GM21619 (cell line): ENCODE measurements at regions not wholly inside any gene's neighbourhood (a gene's known extent, or its start where the extent isn't known, plus 50 kb on each side); places are given as distances from the start of the nearest gene placed in this dataset.
"Not testable (repeated sequence)": the region's sequence is repeated elsewhere in the genome, so short reads cannot be mapped to it uniquely, and the experiment has no call there.

Source experiments
- ATAC-seq: cut with Tn5 transposase; IDR thresholded peaks from one replicate; pipeline ENCODE4 v1.9.1; 2021; ENCODE audit not compliant: unreplicated experiment

GRCh38 chr16:85202631-85203461 is 90.6 kb upstream of the CIBAR2 start:
- no peak for ATAC-seq

- ATAC-seq = no peak
Measured at GRCh38 chr16:85203462-85203813, 91.2 kb upstream of the CIBAR2 start.

GRCh38 chr16:85204242-85205010 is 92.2 kb upstream of the CIBAR2 start:
- ATAC-seq = no peak

- ATAC-seq = not testable (repeated sequence)
Measured at GRCh38 chr16:85205257-85205656, 93.0 kb upstream of the CIBAR2 start.

GRCh38 chr16:85205747-85206471 is 93.6 kb upstream of the CIBAR2 start:
- no peak for ATAC-seq

GRCh38 chr16:85206472-85207356 is 94.4 kb upstream of the CIBAR2 start:
- ATAC-seq = no peak

- no peak for ATAC-seq
Measured at GRCh38 chr16:85207357-85207921, 95.2 kb upstream of the CIBAR2 start.

- ATAC-seq = no peak
Measured at GRCh38 chr16:85208181-85208580, 95.9 kb upstream of the CIBAR2 start.

GRCh38 chr16:85208643-85209520 is 96.6 kb upstream of the CIBAR2 start:
- ATAC-seq = no peak

GRCh38 chr16:85209526-85210121 is 97.4 kb upstream of the CIBAR2 start:
- no peak for ATAC-seq

- no peak for ATAC-seq
Measured at GRCh38 chr16:85210423-85211169, 98.3 kb upstream of the CIBAR2 start.

- no peak for ATAC-seq
Measured at GRCh38 chr16:85211271-85211801, 99.1 kb upstream of the CIBAR2 start.

GRCh38 chr16:85213926-85214675 is 101.8 kb upstream of the CIBAR2 start:
- ATAC-seq = no peak

GRCh38 chr16:85215478-85216118 is 103.3 kb upstream of the CIBAR2 start:
- ATAC-seq = no peak

- no peak for ATAC-seq
Measured at GRCh38 chr16:85216522-85217375, 104.5 kb upstream of the CIBAR2 start.
